PC-9 (cell line): ENCODE measurements at regions not wholly inside any gene's neighbourhood (a gene's known extent, or its start where the extent isn't known, plus 50 kb on each side); places are given as distances from the start of the nearest gene placed in this dataset.

Source experiments
- CTCF ChIP-seq: fragments of 200-600 bp; sonication (generic); conservative IDR thresholded peaks from 2 replicates; pipeline ENCODE4 v1.6.1; 2017; ENCODE audit warnings: mixed run types, antibody characterized with exemption, mild to moderate bottlenecking, moderate library complexity
- EZH2 ChIP-seq: fragments of 200-600 bp; sonication (generic); IDR thresholded peaks from 2 replicates; pipeline ENCODE4 v1.8.0; 2017; ENCODE audit warnings: antibody characterized with exemption, low read depth

- TF ChIP-seq CTCF (no peak), EZH2 (no peak)
Measured at GRCh38 chr6:166758136-166758704, 131.2 kb upstream of the RPS6KA2 start.
